ENCODE measurements at regions not wholly inside any gene's neighbourhood (a gene's known extent, or its start where the extent isn't known, plus 50 kb on each side); places are given as distances from the start of the nearest gene placed in this dataset.
"Not testable (repeated sequence)": the region's sequence is repeated elsewhere in the genome, so short reads cannot be mapped to it uniquely, and the experiment has no call there.

DNA sequence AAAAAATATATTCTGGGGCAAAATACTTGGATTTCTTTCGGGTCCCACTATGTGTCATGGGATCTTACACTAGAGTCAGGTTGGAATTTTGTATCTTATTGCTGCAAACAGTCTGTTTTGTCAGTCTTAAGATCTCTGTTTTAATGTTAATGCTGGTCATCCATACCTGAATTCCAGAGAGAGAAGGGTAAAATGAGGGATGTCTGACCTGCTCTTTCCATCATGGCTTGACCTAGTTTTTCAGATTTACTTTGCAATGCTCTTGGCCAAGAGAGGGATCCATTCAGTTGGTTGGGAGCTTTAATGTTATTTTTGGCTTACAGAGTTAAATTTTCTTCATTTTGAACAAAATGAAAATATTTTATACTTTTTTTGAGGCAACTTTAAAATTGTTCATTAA lies 117.2 kb downstream of the CASP12 start:
- peaks cover 37% of the 10 kb centered on the region for H3K4me1 ChIP-seq (ENCODE audit: control insufficient read depth, insufficient read depth, low read length)
- H3K27me3 ChIP-seq (ENCODE audit: control insufficient read depth, insufficient read depth, low read length): no peaks in the 10 kb centered on the region
- no peaks in the 10 kb centered on the region; the same call in 1 of the 2 replicates for H3K9me3 ChIP-seq (ENCODE audit: control insufficient read depth, insufficient read depth, low read length)
- H3K27ac ChIP-seq (ENCODE audit: low read depth, low read length): peak overlapping the region; percentile 95
- peak overlapping the region; percentile 14; the same call in 1 of the 2 replicates for H3K4me3 ChIP-seq (ENCODE audit: low read depth, low read length)
- H3K9ac ChIP-seq (ENCODE audit: low read depth, low read length): no peak overlapping the region
- no peaks in the 10 kb centered on the region for H3K36me3 ChIP-seq (ENCODE audit: control insufficient read depth, insufficient read depth, low read length)

DNA sequence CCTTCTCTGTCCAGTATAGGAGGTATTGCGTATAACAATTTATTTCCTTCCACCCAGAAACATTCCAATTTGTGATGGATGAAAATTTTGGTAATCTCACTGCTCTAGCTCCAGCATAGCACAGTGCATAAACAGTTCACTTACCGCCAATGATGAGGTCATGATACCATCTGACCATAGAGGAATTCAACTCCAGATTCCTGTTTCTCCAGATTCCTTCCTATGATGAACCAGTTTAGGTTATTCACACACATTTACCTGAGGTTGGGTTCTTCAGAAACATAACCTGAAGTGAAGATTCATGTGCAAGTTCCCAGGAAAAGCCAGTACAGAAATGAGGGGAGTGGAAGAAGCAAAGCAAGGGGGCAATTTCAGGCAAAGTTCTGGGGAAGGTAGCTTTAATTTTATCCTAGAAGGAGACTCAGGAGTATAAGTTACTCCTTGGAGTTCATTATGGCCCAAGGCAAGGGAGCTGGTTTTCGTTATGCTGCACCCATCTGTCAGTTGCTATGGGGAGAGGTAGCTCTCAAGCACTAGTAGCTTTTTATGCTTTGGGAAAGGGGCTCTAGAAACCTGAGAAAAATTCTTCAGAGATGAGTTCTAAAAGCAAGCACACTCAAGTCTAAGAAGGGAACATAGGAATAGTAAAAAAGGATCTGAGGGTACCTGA lies 121.6 kb downstream of the CASP12 start:
- H3K36me3 ChIP-seq (ENCODE audit: control insufficient read depth, insufficient read depth, low read length): no peaks in the 10 kb centered on the region
- H3K9ac ChIP-seq (ENCODE audit: low read depth, low read length): no peak overlapping the region
- no peak overlapping the region for H3K4me3 ChIP-seq (ENCODE audit: low read depth, low read length)
- H3K27ac ChIP-seq (ENCODE audit: low read depth, low read length): no peak overlapping the region
- H3K27me3 ChIP-seq (ENCODE audit: control insufficient read depth, insufficient read depth, low read length): no peaks in the 10 kb centered on the region
- H3K4me1 ChIP-seq (ENCODE audit: control insufficient read depth, insufficient read depth, low read length): peaks cover 19% of the 10 kb centered on the region
- H3K9me3 ChIP-seq (ENCODE audit: control insufficient read depth, insufficient read depth, low read length): peaks cover 3% of the 10 kb centered on the region; the same call in 1 of the 2 replicates

DNA sequence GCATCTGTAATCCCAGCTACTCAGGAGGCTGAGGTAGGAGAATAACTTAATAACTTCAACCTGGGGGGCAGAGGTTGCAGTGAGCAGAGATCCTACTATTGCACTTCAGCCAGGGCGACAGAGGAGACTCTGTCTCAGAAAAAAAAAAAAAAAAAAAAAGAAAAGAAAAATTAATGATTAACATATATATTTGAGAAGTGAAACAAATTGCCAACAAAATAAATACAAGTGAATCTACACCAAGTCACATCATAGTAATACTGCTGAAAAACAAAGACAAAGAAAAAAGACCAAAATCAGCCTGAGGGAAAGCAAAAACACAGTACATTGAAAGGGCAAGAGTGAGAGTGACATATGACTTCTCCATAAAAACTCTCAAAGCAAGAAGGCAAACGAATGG lies 123.7 kb downstream of the CASP12 start:
- peaks cover 3% of the 10 kb centered on the region; the same call in 1 of the 2 replicates for H3K9me3 ChIP-seq (ENCODE audit: control insufficient read depth, insufficient read depth, low read length)
- no peak overlapping the region for H3K9ac ChIP-seq (ENCODE audit: low read depth, low read length)
- H3K4me1 ChIP-seq (ENCODE audit: control insufficient read depth, insufficient read depth, low read length): peaks cover 8% of the 10 kb centered on the region; the same call in 1 of the 2 replicates
- H3K4me3 ChIP-seq (ENCODE audit: low read depth, low read length): no peak overlapping the region
- H3K27me3 ChIP-seq (ENCODE audit: control insufficient read depth, insufficient read depth, low read length): no peaks in the 10 kb centered on the region
- no peaks in the 10 kb centered on the region for H3K36me3 ChIP-seq (ENCODE audit: control insufficient read depth, insufficient read depth, low read length)
- H3K27ac ChIP-seq (ENCODE audit: low read depth, low read length): no peak overlapping the region

GRCh38 chr11:104772806-104773241 lies 125.4 kb downstream of the CASP12 start:
- no peaks in the 10 kb centered on the region for H3K27me3 ChIP-seq (ENCODE audit: control insufficient read depth, insufficient read depth, low read length)
- no peak overlapping the region for H3K4me3 ChIP-seq (ENCODE audit: low read depth, low read length)
- H3K9ac ChIP-seq (ENCODE audit: low read depth, low read length): no peak overlapping the region
- peaks cover 8% of the 10 kb centered on the region; the same call in 1 of the 2 replicates for H3K4me1 ChIP-seq (ENCODE audit: control insufficient read depth, insufficient read depth, low read length)
- H3K9me3 ChIP-seq (ENCODE audit: control insufficient read depth, insufficient read depth, low read length): 0 out of 2 replicates have a peak, but pooled peaks cover 3% of the 10 kb centered on the region
- no peaks in the 10 kb centered on the region for H3K36me3 ChIP-seq (ENCODE audit: control insufficient read depth, insufficient read depth, low read length)
- H3K27ac ChIP-seq (ENCODE audit: low read depth, low read length): no peak overlapping the region

DNA sequence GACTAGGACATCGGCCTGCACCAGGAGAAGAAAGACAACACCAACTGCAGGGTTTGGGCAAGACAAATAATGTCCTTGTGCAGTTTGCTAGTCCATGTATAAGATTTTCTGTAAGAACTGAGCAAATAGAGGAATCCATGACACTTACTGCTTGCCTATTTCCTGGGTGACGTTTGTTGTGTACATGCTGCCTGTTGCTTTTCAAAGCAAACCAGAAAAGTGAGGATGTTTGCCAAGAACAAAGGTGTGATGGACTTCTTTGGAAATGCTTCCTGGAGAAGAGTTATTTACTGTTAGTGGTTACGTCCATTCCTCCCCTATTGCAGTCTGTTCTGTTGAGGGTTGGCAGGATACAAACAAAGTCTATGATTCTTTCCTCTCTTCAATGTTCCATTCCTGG lies 126.5 kb downstream of the CASP12 start:
- Histone ChIP-seq H3K4me3 (ENCODE audit: low read depth, low read length) (no peak overlapping the region), H3K9ac (ENCODE audit: low read depth, low read length) (no peak overlapping the region), H3K27me3 (ENCODE audit: control insufficient read depth, insufficient read depth, low read length) (no peaks in the 10 kb centered on the region), H3K36me3 (ENCODE audit: control insufficient read depth, insufficient read depth, low read length) (no peaks in the 10 kb centered on the region), H3K9me3 (ENCODE audit: control insufficient read depth, insufficient read depth, low read length) (0 out of 2 replicates have a peak, but pooled peaks cover 3% of the 10 kb centered on the region), H3K27ac (ENCODE audit: low read depth, low read length) (no peak overlapping the region), H3K4me1 (ENCODE audit: control insufficient read depth, insufficient read depth, low read length) (peaks cover 8% of the 10 kb centered on the region; the same call in 1 of the 2 replicates)

GRCh38 chr11:104771046-104771445 lies 127.2 kb downstream of the CASP12 start:
- H3K27ac ChIP-seq (ENCODE audit: low read depth, low read length); H3K27me3 ChIP-seq (ENCODE audit: control insufficient read depth, insufficient read depth, low read length): not testable (repeated sequence)

GRCh38 chr11:104765401-104766095 lies 132.7 kb downstream of the CASP12 start:
- Histone ChIP-seq H3K4me3 (ENCODE audit: low read depth, low read length) (no peak overlapping the region), H3K9me3 (ENCODE audit: control insufficient read depth, insufficient read depth, low read length) (no peaks in the 10 kb centered on the region), H3K9ac (ENCODE audit: low read depth, low read length) (no peak overlapping the region), H3K27me3 (ENCODE audit: control insufficient read depth, insufficient read depth, low read length) (no peaks in the 10 kb centered on the region), H3K36me3 (ENCODE audit: control insufficient read depth, insufficient read depth, low read length) (no peaks in the 10 kb centered on the region), H3K27ac (ENCODE audit: low read depth, low read length) (no peak overlapping the region), H3K4me1 (ENCODE audit: control insufficient read depth, insufficient read depth, low read length) (peaks cover 15% of the 10 kb centered on the region; the same call in 1 of the 2 replicates)

More at GRCh38 chr11:104771046-104771445, 127.2 kb downstream of the CASP12 start:
- H3K4me1 ChIP-seq (ENCODE audit: control insufficient read depth, insufficient read depth, low read length); H3K9me3 ChIP-seq (ENCODE audit: control insufficient read depth, insufficient read depth, low read length); H3K36me3 ChIP-seq (ENCODE audit: control insufficient read depth, insufficient read depth, low read length); H3K9ac ChIP-seq (ENCODE audit: low read depth, low read length); H3K4me3 ChIP-seq (ENCODE audit: low read depth, low read length): not testable (repeated sequence)

- H3K9me3 ChIP-seq (ENCODE audit: control insufficient read depth, insufficient read depth, low read length): no peaks in the 10 kb centered on the region
- H3K36me3 ChIP-seq (ENCODE audit: control insufficient read depth, insufficient read depth, low read length): no peaks in the 10 kb centered on the region
- H3K9ac ChIP-seq (ENCODE audit: low read depth, low read length): no peak overlapping the region
- no peak overlapping the region for H3K4me3 ChIP-seq (ENCODE audit: low read depth, low read length)
- H3K27me3 ChIP-seq (ENCODE audit: control insufficient read depth, insufficient read depth, low read length): no peaks in the 10 kb centered on the region
- no peak overlapping the region for H3K27ac ChIP-seq (ENCODE audit: low read depth, low read length)
- H3K4me1 ChIP-seq (ENCODE audit: control insufficient read depth, insufficient read depth, low read length): peaks cover 15% of the 10 kb centered on the region; the same call in 1 of the 2 replicates
Observed at GRCh38 chr11:104764710-104765045, 133.6 kb downstream of the CASP12 start.

DNA sequence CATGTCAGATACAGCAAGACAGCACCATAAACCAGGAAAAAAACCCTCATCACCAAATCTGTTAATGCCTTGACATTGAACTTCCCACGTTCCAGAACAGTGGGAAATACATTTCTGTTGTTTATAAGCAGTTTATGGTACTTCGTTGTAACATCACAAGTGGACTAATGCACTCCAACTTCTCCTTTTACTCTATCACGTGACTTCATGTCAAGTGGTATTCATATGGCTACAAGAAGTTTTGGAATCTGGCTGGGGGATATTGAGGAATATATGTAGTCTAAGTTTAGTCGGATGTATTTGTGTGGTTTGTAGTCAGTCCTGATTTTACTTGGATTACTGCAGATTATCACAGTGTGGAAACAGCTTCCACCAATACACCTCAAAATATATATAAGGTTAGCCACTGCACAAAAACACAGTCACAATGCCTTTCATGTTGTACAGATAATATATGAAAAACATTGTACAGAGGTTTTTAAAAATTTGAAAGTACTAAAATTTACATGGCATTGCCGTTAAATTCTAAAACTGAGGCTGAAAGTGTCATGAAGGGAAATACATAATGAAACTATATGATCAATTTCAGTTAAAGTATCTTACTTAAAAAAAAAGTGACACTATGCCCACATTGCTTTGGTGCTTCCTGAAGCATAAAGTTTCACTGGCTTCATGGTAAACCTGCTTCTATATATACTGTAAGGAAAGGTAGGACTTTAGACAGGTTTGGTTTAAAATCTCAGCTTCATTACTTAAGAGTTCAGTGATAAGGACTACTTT lies 134.1 kb downstream of the CASP12 start:
- H3K9me3 ChIP-seq (ENCODE audit: control insufficient read depth, insufficient read depth, low read length): no peaks in the 10 kb centered on the region
- peaks cover 15% of the 10 kb centered on the region; the same call in 1 of the 2 replicates for H3K4me1 ChIP-seq (ENCODE audit: control insufficient read depth, insufficient read depth, low read length)
- H3K27ac ChIP-seq (ENCODE audit: low read depth, low read length): no peak overlapping the region
- H3K9ac ChIP-seq (ENCODE audit: low read depth, low read length): no peak overlapping the region
- H3K4me3 ChIP-seq (ENCODE audit: low read depth, low read length): no peak overlapping the region
- no peaks in the 10 kb centered on the region for H3K36me3 ChIP-seq (ENCODE audit: control insufficient read depth, insufficient read depth, low read length)
- H3K27me3 ChIP-seq (ENCODE audit: control insufficient read depth, insufficient read depth, low read length): no peaks in the 10 kb centered on the region

DNA sequence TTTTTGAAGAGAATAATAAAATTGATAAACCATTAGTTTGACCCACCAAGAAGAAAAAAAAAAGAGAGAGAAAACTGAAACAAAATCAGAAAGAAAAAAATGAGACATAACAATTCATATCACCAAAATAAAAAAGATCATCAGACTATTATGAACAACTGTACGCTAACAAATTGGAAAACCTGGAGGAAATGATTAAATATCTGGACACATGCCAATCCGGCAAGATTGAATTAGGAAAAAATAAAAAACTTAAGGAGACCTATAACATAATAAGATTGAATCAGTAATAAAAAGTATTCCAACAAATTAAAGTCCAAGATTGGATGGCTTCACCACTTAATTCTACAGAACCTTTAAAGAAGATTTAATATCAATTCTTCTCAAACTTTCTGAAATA lies 136.7 kb downstream of the CASP12 start:
- Histone ChIP-seq H3K27me3 (ENCODE audit: control insufficient read depth, insufficient read depth, low read length) (no peaks in the 10 kb centered on the region), H3K9ac (ENCODE audit: low read depth, low read length) (no peak overlapping the region), H3K36me3 (ENCODE audit: control insufficient read depth, insufficient read depth, low read length) (no peaks in the 10 kb centered on the region), H3K4me1 (ENCODE audit: control insufficient read depth, insufficient read depth, low read length) (peaks cover 15% of the 10 kb centered on the region; the same call in 1 of the 2 replicates), H3K27ac (ENCODE audit: low read depth, low read length) (no peak overlapping the region), H3K4me3 (ENCODE audit: low read depth, low read length) (no peak overlapping the region), H3K9me3 (ENCODE audit: control insufficient read depth, insufficient read depth, low read length) (no peaks in the 10 kb centered on the region)
